Tibial artery (tissue), 4 donors: ENCODE measurements at regions not wholly inside any gene's neighbourhood (a gene's known extent, or its start where the extent isn't known, plus 50 kb on each side); places are given as distances from the start of the nearest gene placed in this dataset.

ENCODE experiments used
- DNase-seq, 2 donors: peaks; one replicate each; pipeline ENCODE4 v3.0.0-alpha.2; 2019
- H3K27ac ChIP-seq, 2 donors: fragments of 200-600 bp; sonication (generic) in 1 of 2; 1 replicate in 1 of 2; 2 replicates in 1 of 2; pipeline ENCODE4 v1.5.1; 2018 to 2019; ENCODE audit warnings: mild to moderate bottlenecking in 1 of 2
- H3K27me3 ChIP-seq, 2 donors: fragments of 200-600 bp; sonication (generic) in 1 of 2; one replicate each; pipeline versions ENCODE4 v1.5.1 to v1.6.0; 2016 to 2019
- H3K36me3 ChIP-seq, 3 donors: fragments of 200-600 bp; sonication (generic) in 2 of 3; one replicate each; pipeline ENCODE4 v1.5.1; 2016 to 2019; ENCODE audit warnings: mild to moderate bottlenecking in 2 of 3
- H3K4me1 ChIP-seq, 4 donors: fragments of 200-600 bp; sonication (generic) in 2 of 4; 1 replicate in 3 of 4; 2 replicates in 1 of 4; pipeline ENCODE4 v1.5.1; 2016 to 2019
- H3K4me3 ChIP-seq, 2 donors: fragments of 200-600 bp; sonication (generic) in 1 of 2; 1 replicate in 1 of 2; 2 replicates in 1 of 2; pipeline ENCODE4 v1.5.1; 2018 to 2019; ENCODE audit warnings: mild to moderate bottlenecking in 2 of 2
- H3K9me3 ChIP-seq, 3 donors: fragments of 200-600 bp; sonication (generic) in 1 of 3; one replicate each; pipeline ENCODE4 v1.5.1; 2016 to 2019
- intact Hi-C: fragments of 100-400 bp; cut with DNase I; formaldehyde crosslinking; loops from one replicate; pipeline ENCODE4 v1.15.0; 2023; ENCODE audit warnings: low total_unique reads
- TF ChIP-seq, protein P1 (sequence below), 2 experiments: fragments of 200-600 bp in 1 of 2; fragments of 450-650 bp in 1 of 2; IDR thresholded peaks; one replicate each; pipeline ENCODE4 v1.5.1; 2017 to 2019; ENCODE audit warnings: antibody characterized with exemption in 2 of 2, mild to moderate bottlenecking in 1 of 2, moderate library complexity in 1 of 2

GRCh38 chr9:96163161-96163560 lies 138.8 kb downstream of the HSD17B3 start:
- H3K36me3 ChIP-seq, result no peaks in the 10 kb centered on the region
- peaks cover 0 to 8% (median 0%) of the 10 kb centered on the region in 3 donors for H3K9me3 ChIP-seq
- DNase-seq, result no peak
- peaks cover 0 to 14% (median 0%) of the 10 kb centered on the region in 4 donors for H3K4me1 ChIP-seq
- intact Hi-C loops, result no loop called here
- H3K27me3 ChIP-seq, result no peaks in the 10 kb centered on the region
- H3K4me3 ChIP-seq, result no peak overlapping the region
- TF ChIP-seq, protein P1, sequence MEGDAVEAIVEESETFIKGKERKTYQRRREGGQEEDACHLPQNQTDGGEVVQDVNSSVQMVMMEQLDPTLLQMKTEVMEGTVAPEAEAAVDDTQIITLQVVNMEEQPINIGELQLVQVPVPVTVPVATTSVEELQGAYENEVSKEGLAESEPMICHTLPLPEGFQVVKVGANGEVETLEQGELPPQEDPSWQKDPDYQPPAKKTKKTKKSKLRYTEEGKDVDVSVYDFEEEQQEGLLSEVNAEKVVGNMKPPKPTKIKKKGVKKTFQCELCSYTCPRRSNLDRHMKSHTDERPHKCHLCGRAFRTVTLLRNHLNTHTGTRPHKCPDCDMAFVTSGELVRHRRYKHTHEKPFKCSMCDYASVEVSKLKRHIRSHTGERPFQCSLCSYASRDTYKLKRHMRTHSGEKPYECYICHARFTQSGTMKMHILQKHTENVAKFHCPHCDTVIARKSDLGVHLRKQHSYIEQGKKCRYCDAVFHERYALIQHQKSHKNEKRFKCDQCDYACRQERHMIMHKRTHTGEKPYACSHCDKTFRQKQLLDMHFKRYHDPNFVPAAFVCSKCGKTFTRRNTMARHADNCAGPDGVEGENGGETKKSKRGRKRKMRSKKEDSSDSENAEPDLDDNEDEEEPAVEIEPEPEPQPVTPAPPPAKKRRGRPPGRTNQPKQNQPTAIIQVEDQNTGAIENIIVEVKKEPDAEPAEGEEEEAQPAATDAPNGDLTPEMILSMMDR (IDR thresholded peaks at IDR 0.05), result no peak
- H3K27ac ChIP-seq, result no peak overlapping the region

- intact Hi-C loops, result no loop called here
- Histone ChIP-seq H3K4me3 (no peak overlapping the region), H3K27me3 (no peaks in the 10 kb centered on the region), H3K36me3 (no peaks in the 10 kb centered on the region), H3K27ac (no peak overlapping the region), H3K4me1 (peaks cover 0 to 20% (median 3%) of the 10 kb centered on the region in 4 donors), H3K9me3 (peaks cover 0 to 8% (median 0%) of the 10 kb centered on the region in 3 donors)
- DNase-seq, result no peak
- TF ChIP-seq, protein P1 (IDR thresholded peaks at IDR 0.05), result no peak
Observed at GRCh38 chr9:96161819-96162218, 140.2 kb downstream of the HSD17B3 start.

DNA sequence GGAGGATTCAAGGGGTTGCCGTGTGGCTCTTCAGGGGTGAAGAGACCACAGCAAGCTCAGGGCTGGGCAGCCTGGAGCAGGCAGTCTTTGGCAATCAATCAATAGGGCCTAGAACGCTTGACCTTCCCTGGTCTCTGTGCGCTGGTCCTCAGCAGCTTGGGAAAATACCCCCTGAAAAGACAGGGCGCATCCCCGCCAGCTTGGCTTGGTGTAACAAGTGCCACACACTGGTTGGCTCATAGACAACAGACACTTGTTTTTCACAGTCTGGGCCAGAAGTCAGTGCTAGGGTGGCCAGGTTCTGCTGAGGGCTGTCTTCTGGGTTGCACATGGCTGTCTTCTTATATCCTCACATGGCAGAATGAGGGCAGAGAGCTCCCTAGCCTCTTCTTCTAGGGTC lies 141.1 kb downstream of the HSD17B3 start:
- Histone ChIP-seq H3K9me3 (peaks cover 0 to 8% (median 0%) of the 10 kb centered on the region in 3 donors), H3K27ac (no peak overlapping the region), H3K36me3 (no peaks in the 10 kb centered on the region), H3K4me3 (no peak overlapping the region), H3K4me1 (peaks cover 0 to 30% (median 5%) of the 10 kb centered on the region in 4 donors), H3K27me3 (no peaks in the 10 kb centered on the region)
- TF ChIP-seq, protein P1 (IDR thresholded peaks at IDR 0.05), result no peak
- no peak for DNase-seq
- intact Hi-C loops, result no loop called here

- H3K4me3 ChIP-seq, result no peak overlapping the region
- no peak overlapping the region for H3K27ac ChIP-seq
- DNase-seq, result no peak
- H3K36me3 ChIP-seq, result no peaks in the 10 kb centered on the region
- intact Hi-C loops, result no loop called here
- H3K9me3 ChIP-seq, result peaks cover 0 to 8% (median 0%) of the 10 kb centered on the region in 3 donors
- H3K27me3 ChIP-seq, result no peaks in the 10 kb centered on the region
- TF ChIP-seq, protein P1 (IDR thresholded peaks at IDR 0.05), result no peak
- H3K4me1 ChIP-seq, result peaks cover 0 to 37% (median 5%) of the 10 kb centered on the region in 4 donors
Observed at GRCh38 chr9:96160168-96160567, 141.8 kb downstream of the HSD17B3 start.

GRCh38 chr9:96159596-96159995 lies 142.4 kb downstream of the HSD17B3 start:
- no peak overlapping the region for H3K27ac ChIP-seq
- no peak for DNase-seq
- no peaks in the 10 kb centered on the region for H3K27me3 ChIP-seq
- peaks cover 0 to 37% (median 5%) of the 10 kb centered on the region in 4 donors for H3K4me1 ChIP-seq
- intact Hi-C loops, result no loop called here
- TF ChIP-seq, protein P1 (IDR thresholded peaks at IDR 0.05), result no peak
- peaks cover 0 to 8% (median 0%) of the 10 kb centered on the region in 3 donors for H3K9me3 ChIP-seq
- no peaks in the 10 kb centered on the region for H3K36me3 ChIP-seq
- no peak overlapping the region for H3K4me3 ChIP-seq
